Kidney (tissue), 13 donors: ENCODE measurements at regions not wholly inside any gene's neighbourhood (a gene's known extent, or its start where the extent isn't known, plus 50 kb on each side); places are given as distances from the start of the nearest gene placed in this dataset.

Source experiments
- DNase-seq, 5 donors: peaks; one replicate each; pipeline ENCODE4 v3.0.0-alpha.2; 2013 to 2020
- FAIRE-seq: peaks from 2 replicates; lab custom pipeline; 2012; peaks lifted over from hg19 to GRCh38; lab: Jason Lieb, UNC
- H3K27ac ChIP-seq, 2 donors: one replicate each; pipeline ENCODE4 v1.7.0; 2013; ENCODE audit warnings: low read depth in 2 of 2, low read length in 2 of 2, inconsistent platforms in 1 of 2
- H3K27me3 ChIP-seq: one replicate; pipeline ENCODE4 v1.7.1; 2013; ENCODE audit warnings: low read length, inconsistent platforms; ENCODE audit not compliant: control insufficient read depth, insufficient read depth
- H3K36me3 ChIP-seq, 3 donors: one replicate each; pipeline versions ENCODE4 v1.7.0 to v1.7.1; 2013; ENCODE audit warnings: low read length in 3 of 3, control low read depth in 1 of 3, inconsistent platforms in 1 of 3; ENCODE audit not compliant: insufficient read depth in 3 of 3, control insufficient read depth in 2 of 3
- H3K4me1 ChIP-seq, 3 donors: one replicate each; pipeline versions ENCODE4 v1.7.0 to v1.7.1; 2013; ENCODE audit warnings: low read length in 3 of 3, inconsistent platforms in 1 of 3, low read depth in 1 of 3; ENCODE audit not compliant: control insufficient read depth in 2 of 3, insufficient read depth in 2 of 3
- H3K4me3 ChIP-seq, 3 donors: one replicate each; pipeline versions ENCODE4 v1.7.0 to v1.8.1; 2013; ENCODE audit warnings: low read length in 3 of 3, control low read depth in 1 of 3, inconsistent platforms in 1 of 3
- H3K9ac ChIP-seq, 3 donors: one replicate each; pipeline versions ENCODE4 v1.7.0 to v1.7.1; 2013; ENCODE audit warnings: low read length in 3 of 3, control low read depth in 1 of 3, inconsistent platforms in 1 of 3
- H3K9me3 ChIP-seq, 3 donors: one replicate each; pipeline versions ENCODE4 v1.7.0 to v1.7.1; 2013; ENCODE audit warnings: low read length in 3 of 3, control low read depth in 1 of 3, inconsistent platforms in 1 of 3; ENCODE audit not compliant: control insufficient read depth in 2 of 3, insufficient read depth in 1 of 3
- CTCF ChIP-seq: IDR thresholded peaks from 3 replicates; pipeline ENCODE4 v1.5.1; 2012; ENCODE audit warnings: mild to moderate bottlenecking, moderate library complexity, borderline replicate concordance; ENCODE audit not compliant: insufficient read depth; ENCODE audit errors: extremely low read depth
- intact Hi-C: fragments of 100-400 bp; cut with DNase I; formaldehyde crosslinking; loops from one replicate; pipeline ENCODE4 v1.11.1; 2022
- donor health status: control.
- donor health status: control.
- donor health status: control.
- donor health status: control.
- donor health status: control.
- donor health status: DM: yes; HTN: yes; CAD: no.
- donor health status: Normal renal cell carcinoma (clear cell type).

- no peak for FAIRE-seq
- no peak for TF ChIP-seq CTCF
- intact Hi-C loops, result no loop called here
- Histone ChIP-seq H3K9ac (no peak overlapping the region), H3K4me3 (no peak overlapping the region), H3K36me3 (no peaks in the 10 kb centered on the region), H3K9me3 (no peaks in the 10 kb centered on the region), H3K27ac (no peak overlapping the region), H3K4me1 (no peaks in the 10 kb centered on the region), H3K27me3 (no peaks in the 10 kb centered on the region)
- no peak for DNase-seq
Measured at GRCh38 chr5:65075623-65076250, 307.0 kb downstream of the CWC27 start.

- H3K36me3 ChIP-seq, result no peaks in the 10 kb centered on the region
- DNase-seq (no peak), FAIRE-seq (no peak)
Measured at GRCh38 chr5:65076251-65076869, 307.6 kb downstream of the CWC27 start.

GRCh38 chr5:65077653-65078052 is 308.9 kb downstream of the CWC27 start:
- no peak for FAIRE-seq
- no peak overlapping the region for H3K9ac ChIP-seq
- H3K4me3 ChIP-seq, result no peak overlapping the region
- no peak for DNase-seq
- no peak for TF ChIP-seq CTCF
- no peaks in the 10 kb centered on the region for H3K4me1 ChIP-seq
- no peaks in the 10 kb centered on the region for H3K9me3 ChIP-seq
- intact Hi-C loops, result no loop called here
- H3K27ac ChIP-seq, result no peak overlapping the region
- no peaks in the 10 kb centered on the region for H3K36me3 ChIP-seq
- H3K27me3 ChIP-seq, result no peaks in the 10 kb centered on the region

More at GRCh38 chr5:65076251-65076869, 307.6 kb downstream of the CWC27 start:
- no peak overlapping the region for H3K27ac ChIP-seq
- H3K4me1 ChIP-seq, result no peaks in the 10 kb centered on the region
- H3K9ac ChIP-seq, result no peak overlapping the region
- H3K9me3 ChIP-seq, result no peaks in the 10 kb centered on the region
- intact Hi-C loops, result no loop called here
- TF ChIP-seq CTCF, result no peak
- no peaks in the 10 kb centered on the region for H3K27me3 ChIP-seq
- no peak overlapping the region for H3K4me3 ChIP-seq
